K562 (cell line): ENCODE measurements at regions not wholly inside any gene's neighbourhood (a gene's known extent, or its start where the extent isn't known, plus 50 kb on each side); places are given as distances from the start of the nearest gene placed in this dataset.

Experiments
- ATAC-seq: fragments of 200-7000 bp; cut with Tn5 transposase; 3 replicates; pipeline ENCODE4 v1.9.1; 2020; ENCODE audit warnings: moderate library complexity
- BruUV-seq: library from RNA; stranded (reverse); fragments of 400-500 nt; replicated peaks from 2 replicates; lab custom pipeline; 2021; lab: Mats Ljungman, UMichigan
- CTCF ChIA-PET: fragments of 300-600 bp; formaldehyde crosslinking; extraction: SDS; loops from one replicate; lab custom pipeline; 2021; ENCODE audit warnings: low intra/inter-chr PET ratio; lab: Yijun Ruan, JAX
- POLR2A ChIA-PET: fragments of 300-600, 350-650 bp; sonication (Branson Sonifier 250); formaldehyde crosslinking; extraction: SDS; loops from one replicate; lab custom pipeline; 2021; ENCODE audit warnings: antibody characterized with exemption, inconsistent platforms; lab: Yijun Ruan, JAX
- DNase-seq, 4 experiments: peaks; one replicate each; pipeline versions ENCODE4 v3.0.0 to v3.0.0-alpha.2; 2011 to 2018; ENCODE audit warnings: low spot score in 3 of 4, mixed read lengths in 3 of 4; ENCODE audit errors: extremely low read depth in 1 of 4
- FAIRE-seq: peaks from 2 replicates; lab custom pipeline; 2011; peaks lifted over from hg19 to GRCh38; lab: Jason Lieb, UNC
- H2AFZ ChIP-seq: 2 replicates; pipeline ENCODE4 v1.6.0; 2011; ENCODE audit warnings: low read depth, low read length, control low read depth, inconsistent platforms
- H3K27ac ChIP-seq: fragments of 200-600 bp; 3 replicates; pipeline ENCODE4 v1.8.0; 2011; ENCODE audit warnings: low read depth, mild to moderate bottlenecking, control low read depth, inconsistent platforms, low read length, moderate library complexity, mixed read lengths; ENCODE audit errors: extremely low read depth
- H3K27me3 ChIP-seq, 2 experiments: fragments of 300-600 bp in 1 of 2; 2 replicates in 1 of 2; 3 replicates in 1 of 2; pipeline versions ENCODE4 v1.6.0 to v1.8.0; 2011; ENCODE audit warnings: inconsistent platforms in 2 of 2, low read length in 2 of 2, mild to moderate bottlenecking in 1 of 2, mixed read lengths in 1 of 2, moderate library complexity in 1 of 2; ENCODE audit not compliant: control insufficient read depth in 2 of 2, insufficient read depth in 2 of 2
- H3K36me3 ChIP-seq: fragments of 300-600 bp; 3 replicates; pipeline ENCODE4 v1.8.0; 2011; ENCODE audit warnings: mild to moderate bottlenecking, low read length, inconsistent platforms; ENCODE audit not compliant: control insufficient read depth, insufficient read depth
- H3K4me1 ChIP-seq, 2 experiments: fragments of 200-600 bp in 1 of 2; replicated peaks in 1 of 2; 2 replicates in 1 of 2; 3 replicates in 1 of 2; pipeline versions ENCODE4 v1.5.1 to v1.8.0; 2011; ENCODE audit warnings: inconsistent platforms in 2 of 2, low read length in 2 of 2, mild to moderate bottlenecking in 1 of 2, mixed read lengths in 1 of 2, moderate library complexity in 1 of 2; ENCODE audit not compliant: control insufficient read depth in 2 of 2, insufficient read depth in 2 of 2
- H3K4me2 ChIP-seq: 2 replicates; pipeline ENCODE4 v1.6.1; 2011; ENCODE audit warnings: low read length, control low read depth, inconsistent platforms, mixed read lengths; ENCODE audit not compliant: insufficient read depth
- H3K4me3 ChIP-seq: fragments of 200-600 bp; sonication (generic), shearing (Covaris generic); 2 replicates; pipeline ENCODE4 v1.5.1; 2016; ENCODE audit warnings: control low read depth, inconsistent platforms
- H3K79me2 ChIP-seq: fragments of 200-600 bp; 3 replicates; pipeline ENCODE4 v1.8.0; 2011; ENCODE audit warnings: low read length, inconsistent platforms; ENCODE audit not compliant: control insufficient read depth, insufficient read depth
- H3K9ac ChIP-seq, 2 experiments: 2 replicates each; pipeline versions ENCODE4 v1.6.0 to v1.6.1; 2011; ENCODE audit warnings: low read depth in 2 of 2, low read length in 2 of 2, control low read depth in 1 of 2, inconsistent platforms in 1 of 2, mild to moderate bottlenecking in 1 of 2, mixed read lengths in 1 of 2; ENCODE audit not compliant: insufficient read depth in 1 of 2
- H3K9me1 ChIP-seq: one replicate; pipeline ENCODE4 v1.6.0; 2011; ENCODE audit warnings: inconsistent platforms, mild to moderate bottlenecking, low read length, moderate library complexity; ENCODE audit not compliant: control insufficient read depth, insufficient read depth
- H3K9me3 ChIP-seq: replicated peaks from 2 replicates; pipeline ENCODE4 v1.5.1; 2011; ENCODE audit warnings: low read depth, low read length, inconsistent platforms; ENCODE audit not compliant: control insufficient read depth, insufficient read depth
- H4K20me1 ChIP-seq: replicated peaks from 2 replicates; pipeline ENCODE4 v1.6.1; 2011; ENCODE audit warnings: low read length, inconsistent platforms, mixed read lengths; ENCODE audit not compliant: control insufficient read depth, insufficient read depth
- BRD9 ChIP-seq: fragments of 450-650 bp; IDR thresholded peaks from 2 replicates; pipeline ENCODE4 v1.6.1; 2018; ENCODE audit warnings: low read depth; ENCODE audit not compliant: partially characterized antibody
- CREBBP ChIP-seq: IDR thresholded peaks from one replicate; pipeline ENCODE4 v1.6.1; 2012; ENCODE audit warnings: low read depth, mild to moderate bottlenecking, control low read depth, inconsistent platforms, low read length
- DACH1 ChIP-seq: fragments of 450-650 bp; IDR thresholded peaks from 2 replicates; pipeline ENCODE4 v1.6.1; 2018; ENCODE audit not compliant: partially characterized antibody
- EZH2 ChIP-seq: IDR thresholded peaks from 2 replicates; pipeline ENCODE4 v1.6.1; 2012; ENCODE audit warnings: low read depth, mild to moderate bottlenecking, inconsistent platforms, low read length, borderline replicate concordance
- MEF2D ChIP-seq: conservative IDR thresholded peaks from 2 replicates; pipeline ENCODE4 v1.6.1; 2016; ENCODE audit warnings: low read depth, missing genetic modification characterization, missing compliant biosample characterization
- MTF1 ChIP-seq: fragments of 250-450 bp; sonication (Bioruptor Pico); IDR thresholded peaks from 2 replicates; pipeline ENCODE4 v1.9.0; 2021; ENCODE audit warnings: moderate library complexity, mild to moderate bottlenecking, inconsistent platforms, borderline replicate concordance
- NFIC ChIP-seq: fragments of 450-650 bp; IDR thresholded peaks from 2 replicates; pipeline ENCODE4 v1.6.1; 2017; ENCODE audit warnings: mild to moderate bottlenecking, inconsistent platforms
- SMARCA5 ChIP-seq: fragments of 450-650 bp; IDR thresholded peaks from 2 replicates; pipeline ENCODE4 v1.6.1; 2016
- ZNF24 ChIP-seq: fragments of 450-650 bp; IDR thresholded peaks from 2 replicates; pipeline ENCODE4 v1.6.1; 2016
- in situ Hi-C: fragments of 300-500 bp; cut with MboI; formaldehyde crosslinking; loops from 4 replicates; pipeline ENCODE4 v1.15.0; 2018; ENCODE audit warnings: inconsistent platforms, mixed read lengths
- intact Hi-C: fragments of 100-400 bp; cut with micrococcal nuclease; formaldehyde crosslinking; loops from 2 replicates; pipeline ENCODE4 v1.14.2; 2022
- TF ChIP-seq, protein P1 (sequence below): fragments of 250-450 bp; sonication (Bioruptor Pico); IDR thresholded peaks from 2 replicates; pipeline ENCODE4 v1.5.0; 2021; ENCODE audit warnings: mild to moderate bottlenecking, borderline replicate concordance
- TF ChIP-seq, protein P2 (sequence below): fragments of 450-650 bp; IDR thresholded peaks from 2 replicates; pipeline ENCODE4 v1.6.1; 2017; ENCODE audit warnings: mild to moderate bottlenecking, moderate library complexity
- TF ChIP-seq, protein P3 (sequence below): IDR thresholded peaks from 2 replicates; pipeline ENCODE4 v1.6.1; 2011; ENCODE audit warnings: borderline replicate concordance, low read depth, mild to moderate bottlenecking, moderate library complexity, low read length; ENCODE audit not compliant: insufficient read depth, poor library complexity, severe bottlenecking
- TF ChIP-seq, protein P4 (sequence below), 3 experiments: fragments of 200-800 bp in 1 of 3; sonication (Bioruptor generic) in 1 of 3; sonication (generic) in 1 of 3; formaldehyde crosslinking in 1 of 3; IDR thresholded peaks; 2 replicates each; pipeline versions ENCODE4 v1.6.1 to v1.8.0; 2016 to 2022; ENCODE audit warnings: mild to moderate bottlenecking in 2 of 3, missing compliant biosample characterization in 2 of 3, missing genetic modification characterization in 2 of 3, missing genetic modification reagents in 1 of 3
- TF ChIP-seq, protein P5 (sequence below): fragments of 450-650 bp; IDR thresholded peaks from 2 replicates; pipeline ENCODE4 v1.6.1; 2017; ENCODE audit warnings: antibody characterized with exemption

DNA sequence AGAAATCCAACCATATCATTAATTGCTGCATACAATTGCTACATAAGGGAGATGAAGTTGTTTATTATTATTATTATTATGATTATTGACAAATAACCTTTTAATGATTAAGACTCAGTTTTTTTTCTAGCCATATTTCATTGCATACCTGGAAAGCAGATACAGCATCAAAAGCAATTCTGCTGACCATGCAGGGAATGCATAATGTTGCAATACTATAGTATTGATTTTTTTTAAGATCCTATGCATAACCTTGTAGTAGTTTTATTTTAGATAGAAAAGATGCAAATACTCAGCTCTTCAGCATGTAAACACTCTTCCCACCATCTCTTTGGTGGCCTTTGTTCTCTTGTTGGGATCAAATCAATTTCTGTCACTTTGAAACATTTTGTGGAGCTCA is 300.9 kb upstream of the MAP3K7 start:
- Histone ChIP-seq H3K9me1 (no peaks in the 10 kb centered on the region), H3K4me2 (no peak overlapping the region), H3K4me3 (no peak overlapping the region), H4K20me1 (no peaks in the 10 kb centered on the region), H3K9me3 (no peaks in the 10 kb centered on the region), H3K36me3 (no peaks in the 10 kb centered on the region), H3K4me1 (peaks cover 0 to 3% of the 10 kb centered on the region in 2 experiments; a peak in 2 of 5 replicates), H3K9ac (no peak overlapping the region), H3K27me3 (no peaks in the 10 kb centered on the region), H3K79me2 (no peaks in the 10 kb centered on the region), H2AFZ (no peak overlapping the region), H3K27ac (no peak overlapping the region)
- in situ Hi-C loops = no loop called here
- ChIA-PET CTCF (no interaction called here), POLR2A (no interaction called here)
- BruUV-seq = no TSS peak
- no peak for FAIRE-seq
- intact Hi-C loops = no loop called here
- DNase-seq = no peak
- no peak for ATAC-seq
- TF ChIP-seq NFIC (no peak), ZNF24 (no peak), MTF1 (no peak), MEF2D (tag) (no peak), SMARCA5 (no peak), EZH2 (no peak), BRD9 (no peak), CREBBP (no peak), DACH1 (no peak)
- TF ChIP-seq, protein P1, sequence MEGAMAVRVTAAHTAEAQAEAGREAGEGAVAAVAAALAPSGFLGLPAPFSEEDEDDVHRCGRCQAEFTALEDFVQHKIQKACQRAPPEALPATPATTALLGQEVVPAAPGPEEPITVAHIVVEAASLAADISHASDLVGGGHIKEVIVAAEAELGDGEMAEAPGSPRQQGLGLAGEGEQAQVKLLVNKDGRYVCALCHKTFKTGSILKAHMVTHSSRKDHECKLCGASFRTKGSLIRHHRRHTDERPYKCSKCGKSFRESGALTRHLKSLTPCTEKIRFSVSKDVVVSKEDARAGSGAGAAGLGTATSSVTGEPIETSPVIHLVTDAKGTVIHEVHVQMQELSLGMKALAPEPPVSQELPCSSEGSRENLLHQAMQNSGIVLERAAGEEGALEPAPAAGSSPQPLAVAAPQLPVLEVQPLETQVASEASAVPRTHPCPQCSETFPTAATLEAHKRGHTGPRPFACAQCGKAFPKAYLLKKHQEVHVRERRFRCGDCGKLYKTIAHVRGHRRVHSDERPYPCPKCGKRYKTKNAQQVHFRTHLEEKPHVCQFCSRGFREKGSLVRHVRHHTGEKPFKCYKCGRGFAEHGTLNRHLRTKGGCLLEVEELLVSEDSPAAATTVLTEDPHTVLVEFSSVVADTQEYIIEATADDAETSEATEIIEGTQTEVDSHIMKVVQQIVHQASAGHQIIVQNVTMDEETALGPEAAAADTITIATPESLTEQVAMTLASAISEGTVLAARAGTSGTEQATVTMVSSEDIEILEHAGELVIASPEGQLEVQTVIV (CRISPR knock-in tag) = no peak
- TF ChIP-seq, protein P2, sequence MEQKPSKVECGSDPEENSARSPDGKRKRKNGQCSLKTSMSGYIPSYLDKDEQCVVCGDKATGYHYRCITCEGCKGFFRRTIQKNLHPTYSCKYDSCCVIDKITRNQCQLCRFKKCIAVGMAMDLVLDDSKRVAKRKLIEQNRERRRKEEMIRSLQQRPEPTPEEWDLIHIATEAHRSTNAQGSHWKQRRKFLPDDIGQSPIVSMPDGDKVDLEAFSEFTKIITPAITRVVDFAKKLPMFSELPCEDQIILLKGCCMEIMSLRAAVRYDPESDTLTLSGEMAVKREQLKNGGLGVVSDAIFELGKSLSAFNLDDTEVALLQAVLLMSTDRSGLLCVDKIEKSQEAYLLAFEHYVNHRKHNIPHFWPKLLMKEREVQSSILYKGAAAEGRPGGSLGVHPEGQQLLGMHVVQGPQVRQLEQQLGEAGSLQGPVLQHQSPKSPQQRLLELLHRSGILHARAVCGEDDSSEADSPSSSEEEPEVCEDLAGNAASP = no peak
- TF ChIP-seq, protein P3, sequence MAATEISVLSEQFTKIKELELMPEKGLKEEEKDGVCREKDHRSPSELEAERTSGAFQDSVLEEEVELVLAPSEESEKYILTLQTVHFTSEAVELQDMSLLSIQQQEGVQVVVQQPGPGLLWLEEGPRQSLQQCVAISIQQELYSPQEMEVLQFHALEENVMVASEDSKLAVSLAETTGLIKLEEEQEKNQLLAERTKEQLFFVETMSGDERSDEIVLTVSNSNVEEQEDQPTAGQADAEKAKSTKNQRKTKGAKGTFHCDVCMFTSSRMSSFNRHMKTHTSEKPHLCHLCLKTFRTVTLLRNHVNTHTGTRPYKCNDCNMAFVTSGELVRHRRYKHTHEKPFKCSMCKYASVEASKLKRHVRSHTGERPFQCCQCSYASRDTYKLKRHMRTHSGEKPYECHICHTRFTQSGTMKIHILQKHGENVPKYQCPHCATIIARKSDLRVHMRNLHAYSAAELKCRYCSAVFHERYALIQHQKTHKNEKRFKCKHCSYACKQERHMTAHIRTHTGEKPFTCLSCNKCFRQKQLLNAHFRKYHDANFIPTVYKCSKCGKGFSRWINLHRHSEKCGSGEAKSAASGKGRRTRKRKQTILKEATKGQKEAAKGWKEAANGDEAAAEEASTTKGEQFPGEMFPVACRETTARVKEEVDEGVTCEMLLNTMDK = no peak
- TF ChIP-seq, protein P4, sequence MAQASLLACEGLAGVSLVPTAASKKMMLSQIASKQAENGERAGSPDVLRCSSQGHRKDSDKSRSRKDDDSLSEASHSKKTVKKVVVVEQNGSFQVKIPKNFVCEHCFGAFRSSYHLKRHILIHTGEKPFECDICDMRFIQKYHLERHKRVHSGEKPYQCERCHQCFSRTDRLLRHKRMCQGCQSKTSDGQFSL (CRISPR knock-in tag; IDR thresholded peaks at IDR 0.05) = no peak
- TF ChIP-seq, protein P4 (tag; IDR thresholded peaks at IDR 0.05) = no peak
- TF ChIP-seq, protein P5, sequence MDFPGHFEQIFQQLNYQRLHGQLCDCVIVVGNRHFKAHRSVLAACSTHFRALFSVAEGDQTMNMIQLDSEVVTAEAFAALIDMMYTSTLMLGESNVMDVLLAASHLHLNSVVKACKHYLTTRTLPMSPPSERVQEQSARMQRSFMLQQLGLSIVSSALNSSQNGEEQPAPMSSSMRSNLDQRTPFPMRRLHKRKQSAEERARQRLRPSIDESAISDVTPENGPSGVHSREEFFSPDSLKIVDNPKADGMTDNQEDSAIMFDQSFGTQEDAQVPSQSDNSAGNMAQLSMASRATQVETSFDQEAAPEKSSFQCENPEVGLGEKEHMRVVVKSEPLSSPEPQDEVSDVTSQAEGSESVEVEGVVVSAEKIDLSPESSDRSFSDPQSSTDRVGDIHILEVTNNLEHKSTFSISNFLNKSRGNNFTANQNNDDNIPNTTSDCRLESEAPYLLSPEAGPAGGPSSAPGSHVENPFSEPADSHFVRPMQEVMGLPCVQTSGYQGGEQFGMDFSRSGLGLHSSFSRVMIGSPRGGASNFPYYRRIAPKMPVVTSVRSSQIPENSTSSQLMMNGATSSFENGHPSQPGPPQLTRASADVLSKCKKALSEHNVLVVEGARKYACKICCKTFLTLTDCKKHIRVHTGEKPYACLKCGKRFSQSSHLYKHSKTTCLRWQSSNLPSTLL = no peak
